ENCODE measurements at regions not wholly inside any gene's neighbourhood (a gene's known extent, or its start where the extent isn't known, plus 50 kb on each side); places are given as distances from the start of the nearest gene placed in this dataset.

DNA sequence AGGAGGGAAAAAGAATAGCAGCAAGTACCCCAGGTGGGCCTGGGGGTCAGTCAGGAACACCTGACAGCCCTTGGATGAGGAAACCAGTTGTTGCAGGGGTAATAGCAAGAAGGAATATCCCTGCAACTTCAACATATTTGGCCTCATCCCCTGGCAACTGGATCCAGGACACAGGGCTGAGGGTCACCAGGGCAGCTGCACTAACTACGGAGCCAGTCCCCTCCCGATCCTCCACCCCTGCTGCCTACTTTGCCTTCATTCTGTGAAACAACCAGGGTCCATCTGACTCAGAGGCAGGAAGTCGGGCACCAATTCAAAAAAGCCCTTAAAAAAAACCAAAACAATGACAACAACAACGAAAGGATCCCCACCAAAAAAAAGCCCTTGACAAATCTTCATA is 52.9 kb downstream of the FRMPD3 start:
- Mint-ChIP-seq H3K27me3 (ENCODE audit: low read depth) (peaks cover 35% of the 10 kb centered on the region), H3K27ac (ENCODE audit: unreplicated experiment) (peak overlapping the region; percentile 10), H3K4me1 (peaks cover 13% of the 10 kb centered on the region), H3K36me3 (ENCODE audit: low read depth) (no peaks in the 10 kb centered on the region), H3K4me3 (no peak overlapping the region), H3K9me3 (no peaks in the 10 kb centered on the region)
- TF ChIP-seq, protein P1, sequence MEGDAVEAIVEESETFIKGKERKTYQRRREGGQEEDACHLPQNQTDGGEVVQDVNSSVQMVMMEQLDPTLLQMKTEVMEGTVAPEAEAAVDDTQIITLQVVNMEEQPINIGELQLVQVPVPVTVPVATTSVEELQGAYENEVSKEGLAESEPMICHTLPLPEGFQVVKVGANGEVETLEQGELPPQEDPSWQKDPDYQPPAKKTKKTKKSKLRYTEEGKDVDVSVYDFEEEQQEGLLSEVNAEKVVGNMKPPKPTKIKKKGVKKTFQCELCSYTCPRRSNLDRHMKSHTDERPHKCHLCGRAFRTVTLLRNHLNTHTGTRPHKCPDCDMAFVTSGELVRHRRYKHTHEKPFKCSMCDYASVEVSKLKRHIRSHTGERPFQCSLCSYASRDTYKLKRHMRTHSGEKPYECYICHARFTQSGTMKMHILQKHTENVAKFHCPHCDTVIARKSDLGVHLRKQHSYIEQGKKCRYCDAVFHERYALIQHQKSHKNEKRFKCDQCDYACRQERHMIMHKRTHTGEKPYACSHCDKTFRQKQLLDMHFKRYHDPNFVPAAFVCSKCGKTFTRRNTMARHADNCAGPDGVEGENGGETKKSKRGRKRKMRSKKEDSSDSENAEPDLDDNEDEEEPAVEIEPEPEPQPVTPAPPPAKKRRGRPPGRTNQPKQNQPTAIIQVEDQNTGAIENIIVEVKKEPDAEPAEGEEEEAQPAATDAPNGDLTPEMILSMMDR (conservative IDR thresholded peaks at IDR 0.05), result no peak
- no peak for DNase-seq (ENCODE audit: low read depth, low spot score)

DNA sequence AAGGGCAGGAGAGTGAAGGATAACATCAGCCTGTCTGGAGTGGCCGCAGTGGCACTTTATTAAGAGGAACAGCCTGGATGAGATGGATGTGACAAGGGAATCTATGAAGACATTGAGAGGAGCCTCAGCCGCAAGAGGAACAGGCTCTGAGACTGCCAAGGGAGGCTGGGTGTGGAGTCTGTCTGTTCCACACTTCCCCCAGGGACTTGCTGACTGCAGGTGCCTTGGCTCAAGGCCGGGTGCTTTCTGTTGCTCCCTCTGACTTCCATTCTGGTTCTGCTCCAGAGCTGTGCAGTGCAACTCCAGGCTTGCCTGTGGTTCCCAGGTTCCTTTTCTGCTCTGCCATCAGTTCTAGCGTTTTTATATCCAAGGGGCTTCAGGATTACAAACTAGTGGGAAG is 54.6 kb downstream of the FRMPD3 start:
- H3K27me3 Mint-ChIP-seq (ENCODE audit: low read depth), result peaks cover 52% of the 10 kb centered on the region
- peaks cover 8% of the 10 kb centered on the region for H3K36me3 Mint-ChIP-seq (ENCODE audit: low read depth)

DNA sequence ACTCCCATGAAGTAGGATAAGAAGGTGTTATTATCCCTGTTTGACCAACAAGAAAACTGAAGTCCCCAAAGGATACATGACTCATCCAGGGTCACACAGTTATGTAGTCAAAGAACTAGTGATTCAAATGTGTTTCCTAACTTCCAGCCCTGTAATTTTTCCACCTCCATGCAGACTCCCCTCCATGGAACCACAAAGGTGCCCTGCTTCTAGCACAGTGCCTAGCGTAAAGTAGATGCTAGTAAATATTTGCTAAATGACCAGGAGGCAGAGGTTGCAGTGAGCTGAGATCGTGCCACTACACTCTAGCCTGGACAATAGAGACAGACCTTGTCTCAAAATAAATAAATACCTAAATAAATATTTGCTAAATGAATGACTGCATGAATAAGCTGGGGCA is 55.8 kb downstream of the FRMPD3 start:
- H3K27me3 Mint-ChIP-seq (ENCODE audit: low read depth), result peaks cover 58% of the 10 kb centered on the region
- DNase-seq (ENCODE audit: low read depth, low spot score), result no peak
- TF ChIP-seq, protein P1 (conservative IDR thresholded peaks at IDR 0.05), result no peak
- no peaks in the 10 kb centered on the region for H3K9me3 Mint-ChIP-seq
- H3K36me3 Mint-ChIP-seq (ENCODE audit: low read depth), result peaks cover 8% of the 10 kb centered on the region
- peaks cover 13% of the 10 kb centered on the region for H3K4me1 Mint-ChIP-seq
- H3K27ac Mint-ChIP-seq (ENCODE audit: unreplicated experiment), result no peak overlapping the region
- no peak overlapping the region for H3K4me3 Mint-ChIP-seq

More for the DNA sequence above, 54.6 kb downstream of the FRMPD3 start:
- no peak overlapping the region for H3K27ac Mint-ChIP-seq (ENCODE audit: unreplicated experiment)
- no peak for DNase-seq (ENCODE audit: low read depth, low spot score)
- TF ChIP-seq, protein P1 (conservative IDR thresholded peaks at IDR 0.05), result no peak
- H3K9me3 Mint-ChIP-seq, result no peaks in the 10 kb centered on the region
- peaks cover 13% of the 10 kb centered on the region for H3K4me1 Mint-ChIP-seq
- H3K4me3 Mint-ChIP-seq, result peak overlapping the region; percentile 3

DNA sequence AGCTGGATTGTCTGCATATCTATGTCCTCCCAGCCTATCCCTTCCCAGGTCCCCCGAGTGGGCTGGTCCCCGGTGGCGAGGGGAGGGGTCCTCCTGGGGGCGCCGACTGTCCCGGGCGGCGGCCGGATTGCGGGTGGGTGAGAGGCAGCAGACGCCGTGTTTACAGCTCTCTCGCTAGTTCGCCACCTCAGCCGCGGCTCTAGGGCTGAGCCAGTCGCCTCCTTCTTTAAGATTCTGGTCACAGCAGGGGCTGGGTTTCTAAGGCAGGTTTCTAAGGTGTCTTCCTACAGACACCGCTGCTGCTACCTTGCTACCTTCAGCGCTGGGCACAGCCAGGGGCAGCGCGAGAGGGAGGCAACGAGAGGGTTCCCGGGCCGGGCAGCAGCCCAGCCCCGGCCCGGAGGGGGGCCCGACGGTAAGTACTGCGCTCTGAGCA is 57.2 kb downstream of the FRMPD3 start:
- Mint-ChIP-seq H3K9me3 (no peaks in the 10 kb centered on the region), H3K27me3 (ENCODE audit: low read depth) (peaks cover 58% of the 10 kb centered on the region)
- no peak for DNase-seq (ENCODE audit: low read depth, low spot score)

DNA sequence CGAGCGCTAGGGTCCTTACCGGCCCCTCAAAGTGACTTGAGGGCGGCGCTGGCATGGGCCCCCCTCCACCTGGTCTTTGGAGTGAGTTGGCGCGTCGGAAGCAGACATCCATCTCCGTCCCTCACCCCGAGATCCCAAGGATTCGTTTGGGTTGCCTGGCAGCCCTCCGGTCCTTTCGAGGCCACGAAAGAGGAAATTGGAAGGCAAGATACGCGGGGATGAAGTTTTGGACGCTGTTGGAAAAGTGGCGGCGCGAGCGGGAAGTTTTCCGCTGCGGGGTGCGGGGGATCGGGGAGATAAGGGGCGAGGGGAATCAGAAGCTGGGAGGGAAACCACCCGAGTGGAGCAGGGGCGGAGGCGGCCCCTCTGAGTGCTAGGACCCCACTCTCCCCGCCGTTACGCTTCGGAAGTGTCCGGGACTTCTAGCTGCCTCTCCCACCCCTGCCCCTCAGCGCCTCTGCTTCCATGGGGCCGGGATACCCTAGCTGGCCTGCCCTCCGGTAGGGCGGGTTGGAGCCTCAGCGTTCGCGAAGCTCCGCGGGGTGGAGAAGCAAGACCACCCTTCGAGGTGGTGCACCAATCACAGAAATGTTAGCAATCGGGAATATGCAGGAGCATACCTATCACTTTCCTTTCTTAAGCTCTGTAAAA is 57.8 kb downstream of the FRMPD3 start:
- H3K27ac Mint-ChIP-seq (ENCODE audit: unreplicated experiment), result no peak overlapping the region
- DNase-seq (ENCODE audit: low read depth, low spot score), result no peak
- H3K36me3 Mint-ChIP-seq (ENCODE audit: low read depth), result peaks cover 8% of the 10 kb centered on the region
- peak overlapping the region; percentile 34 for H3K4me3 Mint-ChIP-seq
- TF ChIP-seq, protein P1 (conservative IDR thresholded peaks at IDR 0.05), result no peak
- no peaks in the 10 kb centered on the region for H3K9me3 Mint-ChIP-seq
- peaks cover 58% of the 10 kb centered on the region for H3K27me3 Mint-ChIP-seq (ENCODE audit: low read depth)
- H3K4me1 Mint-ChIP-seq, result peaks cover 6% of the 10 kb centered on the region

More for the DNA sequence above, 57.2 kb downstream of the FRMPD3 start:
- H3K27ac Mint-ChIP-seq (ENCODE audit: unreplicated experiment), result no peak overlapping the region
- peaks cover 8% of the 10 kb centered on the region for H3K36me3 Mint-ChIP-seq (ENCODE audit: low read depth)
- TF ChIP-seq, protein P1 (conservative IDR thresholded peaks at IDR 0.05), result no peak
- no peak overlapping the region for H3K4me3 Mint-ChIP-seq
- H3K4me1 Mint-ChIP-seq, result peaks cover 12% of the 10 kb centered on the region

All from neural crest cell (in vitro differentiated cells).